IPS-NIHi7 (cell line): ENCODE measurements at regions not wholly inside any gene's neighbourhood (a gene's known extent, or its start where the extent isn't known, plus 50 kb on each side); places are given as distances from the start of the nearest gene placed in this dataset.
A peak's percentile ranks its signal among the peaks of the same experiment; 100 is the strongest.

Experiments
- DNase-seq: peaks from one replicate; pipeline ENCODE4 v3.0.0; 2012; ENCODE audit warnings: mixed read lengths; ENCODE audit errors: extremely low spot score

- no peak for DNase-seq
These were observed 59.5 kb downstream of the ZIC5 start for GRCh38 chr13:99911965-99912566.

GRCh38 chr13:99911069-99911964 is 60.2 kb downstream of the ZIC5 start:
- no peak for DNase-seq

DNA sequence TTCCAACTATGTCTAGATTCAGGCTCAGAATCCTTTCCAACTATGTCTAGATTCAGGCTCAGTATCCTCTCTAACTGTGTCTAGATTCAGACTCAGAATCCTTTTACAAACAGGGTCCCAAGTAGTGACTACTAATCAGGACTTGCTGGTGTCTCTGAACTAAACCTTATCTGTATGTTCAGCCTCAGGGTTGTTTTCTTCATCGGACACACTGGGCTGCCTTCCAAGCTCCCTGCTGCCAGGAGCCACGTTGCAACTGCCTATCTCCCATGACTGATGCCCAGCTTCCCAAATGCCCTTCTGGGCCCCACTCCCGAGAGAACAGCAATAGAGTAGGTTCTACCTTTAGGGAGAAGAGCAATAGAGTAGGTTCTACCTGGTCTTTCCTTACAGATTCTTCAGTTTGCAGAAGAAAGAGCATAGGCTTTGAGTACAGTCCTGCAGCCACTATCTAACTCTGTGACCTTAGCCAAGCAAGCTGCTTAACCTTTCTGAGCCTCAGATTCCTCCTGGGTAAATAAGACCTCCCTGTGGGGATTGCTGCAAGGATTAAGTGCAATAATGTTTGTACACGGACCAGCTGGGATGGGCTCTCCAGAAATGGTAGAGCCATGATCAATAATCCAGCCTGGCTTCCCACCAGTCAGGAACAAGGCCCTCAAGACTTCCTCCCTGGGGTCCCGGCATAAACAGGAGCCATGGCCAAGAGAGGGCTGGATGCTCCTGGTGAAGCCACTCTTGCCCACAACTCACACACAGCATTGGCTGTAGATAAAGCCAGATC is 61.5 kb downstream of the ZIC5 start:
- DNase-seq: no peak

- DNase-seq: no peak
These were observed 62.3 kb downstream of the ZIC5 start for GRCh38 chr13:99909097-99909835.

GRCh38 chr13:99908140-99908803 is 63.3 kb downstream of the ZIC5 start:
- DNase-seq: no peak

DNA sequence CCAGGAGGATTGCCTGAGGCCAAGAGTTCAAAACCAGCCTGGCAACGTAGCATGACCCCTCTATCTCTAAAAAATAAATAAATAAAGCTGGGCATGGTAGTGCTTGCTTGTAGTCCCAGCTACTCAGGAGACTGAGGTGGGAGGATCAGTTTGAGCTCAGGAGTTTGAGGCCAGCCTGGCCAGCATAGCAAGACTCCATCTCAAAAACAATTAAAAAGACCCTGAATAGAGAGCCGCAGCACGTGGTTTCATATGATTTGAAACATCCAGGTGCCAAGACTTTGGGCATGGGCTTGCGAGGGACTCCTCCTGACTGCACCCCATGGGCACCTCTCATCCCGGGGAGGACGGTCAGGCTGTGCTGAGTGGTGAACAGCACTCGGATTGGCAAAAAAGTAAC is 63.9 kb downstream of the ZIC5 start:
- DNase-seq: no peak

GRCh38 chr13:99907038-99907437 is 64.5 kb downstream of the ZIC5 start:
- no peak for DNase-seq

DNA sequence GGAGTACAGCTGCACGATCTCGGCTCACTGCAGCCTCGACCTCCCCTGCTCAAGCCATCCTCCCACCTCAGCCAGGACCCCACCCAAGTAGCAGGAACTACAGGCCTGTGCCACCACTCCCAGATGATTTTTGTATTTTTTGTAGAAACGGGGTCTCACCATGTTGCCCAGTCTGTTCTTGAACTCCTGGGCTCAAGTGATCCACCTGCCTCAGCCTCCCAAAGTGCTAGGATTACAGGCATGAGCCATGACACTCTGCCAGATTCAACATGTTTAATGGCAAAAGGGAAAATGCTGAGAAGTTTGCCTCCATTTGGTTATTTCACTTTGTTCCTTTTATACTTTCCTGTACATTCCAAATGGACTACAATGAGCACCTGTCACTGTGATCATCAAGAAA is 65.8 kb downstream of the ZIC5 start:
- no peak for DNase-seq

GRCh38 chr13:99905224-99905623 is 66.3 kb downstream of the ZIC5 start:
- no peak for DNase-seq

DNA sequence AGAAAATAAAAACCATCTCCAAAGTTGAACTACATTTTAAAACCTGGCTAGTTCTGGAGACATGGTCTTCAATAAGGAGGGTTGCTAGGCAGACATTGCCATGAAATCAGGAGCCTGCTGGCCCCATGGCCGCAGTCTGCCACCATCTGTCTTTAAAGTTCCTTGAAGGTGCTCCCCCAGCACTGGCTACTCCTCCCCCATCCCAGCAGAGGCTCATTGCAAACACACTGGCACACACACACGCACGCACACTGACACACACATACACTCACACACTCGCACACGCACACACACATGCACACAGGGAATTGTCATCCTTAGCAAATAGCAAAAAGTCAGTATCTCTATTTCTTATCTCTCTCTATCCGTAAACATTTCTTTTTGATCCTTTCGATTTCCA is 68.4 kb downstream of the ZIC5 start:
- no peak for DNase-seq

DNA sequence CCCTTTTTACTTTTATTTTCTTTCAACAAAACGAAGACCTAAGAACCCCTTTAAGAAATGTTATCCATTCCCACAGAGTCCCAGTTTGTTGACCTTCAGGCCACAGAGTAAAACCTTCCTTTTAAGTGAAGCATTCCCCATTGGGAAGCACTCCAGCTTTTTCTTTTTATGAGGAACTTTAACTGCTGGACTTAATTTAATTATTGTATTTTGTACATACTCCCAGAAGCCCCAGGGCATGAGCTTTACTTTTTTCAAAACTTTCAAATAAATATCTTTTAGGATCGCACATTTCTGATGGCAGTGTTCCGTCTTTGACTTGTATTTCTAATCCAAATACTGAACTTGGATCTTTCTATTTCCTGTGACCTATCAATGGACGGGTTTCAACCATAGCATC is 68.9 kb downstream of the ZIC5 start:
- DNase-seq: no peak

- no peak for DNase-seq
These were observed 70.6 kb downstream of the ZIC5 start for GRCh38 chr13:99900960-99901359.

- DNase-seq: no peak
These were observed 73.1 kb downstream of the ZIC5 start for GRCh38 chr13:99898421-99898820.

- no peak for DNase-seq
These were observed 74.5 kb downstream of the ZIC5 start for GRCh38 chr13:99897076-99897440.

GRCh38 chr13:99896369-99897075 is 75.0 kb downstream of the ZIC5 start:
- DNase-seq: no peak

DNA sequence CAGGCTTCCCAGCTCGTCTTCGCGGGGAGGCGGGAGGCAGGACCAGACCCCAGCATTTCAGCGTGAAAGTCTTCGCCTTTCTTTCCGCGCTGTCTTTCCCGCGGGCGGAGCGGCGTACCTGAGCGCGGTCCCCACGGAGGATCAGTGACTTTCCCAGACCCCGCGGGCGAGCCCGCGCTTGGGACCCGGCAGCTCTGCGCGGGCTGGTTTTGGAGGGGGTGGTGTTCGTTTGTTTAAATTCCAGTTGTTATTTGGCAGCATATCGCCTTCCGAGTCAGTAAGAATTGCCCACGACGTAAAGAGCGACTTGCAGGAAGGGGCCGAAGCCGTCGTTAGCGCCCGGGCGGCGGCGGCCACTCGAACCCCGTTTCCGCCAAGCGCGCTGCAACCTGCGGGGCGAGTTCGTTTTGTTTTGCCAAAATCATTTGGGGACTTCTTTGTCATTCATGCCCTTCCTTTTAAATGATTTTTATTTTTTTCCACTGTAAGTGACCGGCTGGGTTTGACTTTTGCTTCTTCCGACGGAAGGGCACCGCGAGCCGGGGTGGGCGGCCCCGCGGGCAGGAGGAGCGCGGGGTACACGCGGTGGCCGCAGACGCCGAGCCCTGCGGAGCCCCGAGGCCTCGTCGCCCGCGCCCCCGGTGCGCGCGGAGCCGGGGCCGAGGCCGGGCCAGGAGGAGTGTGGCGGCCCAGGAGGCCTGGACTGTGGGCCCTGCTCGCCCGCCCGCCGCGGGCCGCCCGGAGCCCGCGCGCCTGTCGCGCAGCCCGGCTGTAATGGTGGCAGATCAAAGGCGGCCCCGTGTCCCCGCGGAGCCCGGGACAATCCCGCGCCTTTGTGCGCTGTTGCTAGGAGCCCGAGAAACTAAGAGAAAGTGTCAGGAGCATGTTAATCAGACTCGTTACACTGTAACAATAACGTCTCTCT is 75.9 kb downstream of the ZIC5 start:
- DNase-seq: peak; percentile 41

DNA sequence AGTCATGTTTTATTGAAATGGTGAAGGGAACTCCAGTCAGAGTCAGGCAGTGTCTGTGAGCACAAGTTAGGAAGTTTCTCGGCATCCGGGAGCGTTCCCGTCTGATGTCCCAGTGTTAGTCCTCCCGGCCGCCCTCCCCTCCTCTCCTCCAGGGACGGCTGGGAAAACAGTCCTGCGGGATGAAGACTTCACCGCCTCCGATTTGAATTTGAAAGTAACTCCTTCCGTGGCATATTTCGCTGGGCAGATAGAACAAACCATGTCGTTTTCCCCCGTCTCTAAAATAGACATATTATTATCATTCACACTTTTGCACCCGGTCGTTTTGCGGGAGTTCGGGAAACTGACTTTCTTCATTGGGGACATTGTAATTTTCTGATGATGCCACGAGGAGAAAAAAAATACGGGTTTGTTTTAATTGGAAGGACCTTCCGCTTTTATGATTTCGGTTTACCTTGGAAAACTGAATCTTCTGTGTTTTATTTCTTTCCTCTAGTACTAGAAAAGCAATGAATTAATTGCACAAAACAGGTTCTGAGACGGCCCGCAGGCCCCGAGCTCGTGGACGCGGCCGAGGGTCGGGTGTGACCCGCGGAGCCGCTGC is 76.6 kb downstream of the ZIC5 start:
- DNase-seq: peak; percentile 55

- DNase-seq: no peak
These were observed 77.3 kb downstream of the ZIC5 start for GRCh38 chr13:99894105-99894839.

- no peak for DNase-seq
These were observed 78.0 kb downstream of the ZIC5 start for GRCh38 chr13:99893567-99893966.
